RPMI7951 (cell line): ENCODE measurements at regions not wholly inside any gene's neighbourhood (a gene's known extent, or its start where the extent isn't known, plus 50 kb on each side); places are given as distances from the start of the nearest gene placed in this dataset.
A peak's percentile ranks its signal among the peaks of the same experiment; 100 is the strongest.

ENCODE experiments used
- DNase-seq: peaks from one replicate; pipeline ENCODE4 v3.0.0-alpha.2; 2012; ENCODE audit warnings: low read depth

- DNase-seq: no peak
These were observed 192.6 kb upstream of the GGTLC1 start for GRCh38 chr20:24181151-24181550.

GRCh38 chr20:24169256-24169655 is 180.7 kb upstream of the GGTLC1 start:
- no peak for DNase-seq

- peak; percentile 41 for DNase-seq
These were observed 177.8 kb upstream of the GGTLC1 start for GRCh38 chr20:24166412-24166811.

GRCh38 chr20:24166123-24166381 is 177.5 kb upstream of the GGTLC1 start:
- no peak for DNase-seq

GRCh38 chr20:24165301-24166122 is 176.9 kb upstream of the GGTLC1 start:
- no peak for DNase-seq

- peak; percentile 51 for DNase-seq
These were observed 175.8 kb upstream of the GGTLC1 start for GRCh38 chr20:24164360-24164759.

GRCh38 chr20:24163506-24163905 is 174.9 kb upstream of the GGTLC1 start:
- peak; percentile 60 for DNase-seq

- DNase-seq: peak; percentile 84
These were observed 172.1 kb upstream of the GGTLC1 start for GRCh38 chr20:24160563-24161281.

- peak; percentile 39 for DNase-seq
These were observed 169.7 kb upstream of the GGTLC1 start for GRCh38 chr20:24158281-24158680.

- peak; percentile 60 for DNase-seq
These were observed 168.6 kb upstream of the GGTLC1 start for GRCh38 chr20:24157213-24157612.

GRCh38 chr20:24153101-24154040 is 164.8 kb upstream of the GGTLC1 start:
- no peak for DNase-seq

- DNase-seq: no peak
These were observed 163.2 kb upstream of the GGTLC1 start for GRCh38 chr20:24151621-24152294.

- DNase-seq: no peak
These were observed 161.8 kb upstream of the GGTLC1 start for GRCh38 chr20:24150406-24150805.

- peak; percentile 57 for DNase-seq
These were observed 161.3 kb upstream of the GGTLC1 start for GRCh38 chr20:24149881-24150307.

- peak; percentile 74 for DNase-seq
These were observed 160.6 kb upstream of the GGTLC1 start for GRCh38 chr20:24149175-24149574.

- DNase-seq: peak; percentile 63
These were observed 159.8 kb upstream of the GGTLC1 start for GRCh38 chr20:24148372-24148771.

GRCh38 chr20:24147961-24148360 is 159.4 kb upstream of the GGTLC1 start:
- no peak for DNase-seq

- no peak for DNase-seq
These were observed 158.9 kb upstream of the GGTLC1 start for GRCh38 chr20:24147479-24147878.

GRCh38 chr20:24146231-24146634 is 157.7 kb upstream of the GGTLC1 start:
- DNase-seq: peak; percentile 23

- no peak for DNase-seq
These were observed 155.8 kb upstream of the GGTLC1 start for GRCh38 chr20:24144371-24144770.

- no peak for DNase-seq
These were observed 152.5 kb upstream of the GGTLC1 start for GRCh38 chr20:24141111-24141510.

GRCh38 chr20:24139846-24140245 is 151.3 kb upstream of the GGTLC1 start:
- no peak for DNase-seq
